Stimulated activated naive CD8-positive, alpha-beta T cell treated with anti-CD3 and anti-CD28 coated beads, Interleukin-15, Interleukin-2, amounts not matched to agents 100 U/mL and 50 U/mL, for 24 hours (primary cell): ENCODE measurements at regions not wholly inside any gene's neighbourhood (a gene's known extent, or its start where the extent isn't known, plus 50 kb on each side); places are given as distances from the start of the nearest gene placed in this dataset.

Experiments used
- ATAC-seq: fragments of 150-1000 bp; cut with Tn5 transposase; one replicate; pipeline ENCODE4 v1.10.0; 2021
- DNase-seq: peaks from one replicate; pipeline ENCODE4 v3.0.0; 2021

DNA sequence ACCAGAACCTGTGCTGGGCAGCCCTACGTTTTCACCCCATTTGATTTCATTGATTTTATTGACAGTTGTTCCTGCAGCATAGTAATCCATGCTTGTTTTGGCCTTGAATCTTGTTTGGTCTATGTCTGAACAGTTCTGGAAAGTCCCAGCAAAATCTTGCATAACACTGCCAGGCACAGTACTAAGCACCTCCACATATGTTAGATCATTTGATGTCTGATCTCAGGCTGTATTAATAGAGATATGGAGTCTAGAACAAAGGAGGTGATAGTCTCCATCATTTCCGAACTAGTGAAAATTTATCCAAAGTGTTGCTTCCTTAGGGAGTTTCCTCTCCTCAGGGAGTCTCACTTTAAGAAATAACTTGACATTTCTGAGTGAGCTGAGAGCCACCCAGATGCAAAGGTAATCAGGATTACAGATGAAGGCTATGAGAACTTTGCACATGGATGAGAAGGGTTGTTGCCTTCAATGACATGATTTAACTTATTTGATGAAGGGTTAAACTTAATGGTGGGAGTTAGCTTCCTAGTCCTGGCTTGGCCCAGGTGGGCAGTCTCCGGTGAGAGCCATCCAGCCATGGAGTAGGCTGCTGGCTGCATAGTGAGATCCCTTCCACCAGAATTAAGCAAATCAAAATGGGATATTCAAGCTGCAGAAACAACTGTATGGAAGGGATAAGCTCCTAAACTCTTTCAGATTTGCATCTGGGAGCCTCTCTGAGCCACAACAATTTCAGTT lies 173.8 kb upstream of the MVB12B start:
- no peak for ATAC-seq

DNA sequence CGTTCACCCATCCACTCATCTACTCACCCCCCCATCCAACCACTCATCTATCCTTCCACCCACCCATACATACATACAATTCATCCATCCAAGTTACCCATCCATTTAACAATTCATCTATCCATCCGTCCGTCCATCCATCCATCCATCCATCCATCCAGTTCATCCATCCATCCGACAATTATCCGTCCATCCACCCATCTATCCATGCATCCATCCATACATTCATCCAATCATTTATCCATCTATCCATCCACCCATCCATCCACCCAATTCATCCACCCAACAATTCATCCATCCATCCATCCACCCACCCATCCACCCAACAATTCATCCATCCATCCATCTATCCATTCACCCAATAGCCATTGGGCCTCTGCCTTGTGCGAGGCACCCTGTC lies 173.2 kb upstream of the MVB12B start:
- DNase-seq (no peak), ATAC-seq (no peak)

More for the DNA sequence above, 173.8 kb upstream of the MVB12B start:
- DNase-seq, result no peak

DNA sequence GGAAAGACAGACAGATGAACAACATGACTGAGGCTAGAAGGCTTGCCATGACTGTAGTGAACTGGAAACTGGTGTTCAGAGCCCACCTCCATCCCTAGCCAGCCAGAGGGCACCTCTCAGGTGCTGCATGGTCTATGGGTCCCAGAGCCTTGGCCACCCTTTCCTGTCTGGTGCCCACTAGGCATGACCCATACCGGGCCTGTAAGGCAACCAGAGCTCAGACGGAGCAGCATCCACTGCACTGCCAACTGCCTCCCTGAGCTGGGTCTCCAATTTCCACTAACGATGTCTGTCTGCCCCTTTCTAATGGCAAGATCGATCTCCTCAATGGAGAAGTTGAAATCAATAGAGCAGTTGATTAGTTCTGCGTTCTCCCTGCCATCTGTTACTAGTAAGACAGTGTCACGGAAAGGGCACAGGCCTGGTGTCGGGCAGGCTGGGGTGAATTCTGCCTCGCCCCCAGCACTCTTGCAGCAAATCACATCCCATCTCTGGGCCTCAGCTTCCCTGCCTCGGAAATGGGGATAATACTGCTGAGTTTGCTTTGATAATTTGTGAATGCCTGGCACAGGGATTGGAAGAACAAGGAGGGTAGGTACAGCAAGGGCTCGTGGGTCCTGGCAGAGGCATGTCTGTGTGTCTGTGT lies 172.3 kb upstream of the MVB12B start:
- no peak for DNase-seq
- no peak for ATAC-seq

DNA sequence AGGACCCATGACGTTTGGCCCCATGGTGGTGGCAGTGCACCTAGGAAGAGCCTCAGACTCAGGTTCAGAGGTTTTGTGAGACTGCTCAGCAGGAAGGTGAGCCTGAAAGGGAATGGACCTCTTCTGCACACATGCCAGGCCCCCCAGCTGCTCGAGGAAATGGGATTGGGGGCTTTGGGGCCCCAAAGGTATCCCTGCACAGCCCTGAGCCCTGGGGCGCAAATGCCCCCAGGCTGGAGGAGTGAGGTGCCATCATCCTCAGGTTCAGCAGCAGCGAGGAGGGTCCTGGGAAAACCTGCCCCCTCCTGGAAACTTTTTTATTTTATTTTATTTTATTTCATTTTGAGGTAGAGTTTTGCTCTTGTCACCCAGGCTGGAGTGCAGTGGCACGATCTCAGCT lies 171.8 kb upstream of the MVB12B start:
- ATAC-seq, result no peak
- no peak for DNase-seq

DNA sequence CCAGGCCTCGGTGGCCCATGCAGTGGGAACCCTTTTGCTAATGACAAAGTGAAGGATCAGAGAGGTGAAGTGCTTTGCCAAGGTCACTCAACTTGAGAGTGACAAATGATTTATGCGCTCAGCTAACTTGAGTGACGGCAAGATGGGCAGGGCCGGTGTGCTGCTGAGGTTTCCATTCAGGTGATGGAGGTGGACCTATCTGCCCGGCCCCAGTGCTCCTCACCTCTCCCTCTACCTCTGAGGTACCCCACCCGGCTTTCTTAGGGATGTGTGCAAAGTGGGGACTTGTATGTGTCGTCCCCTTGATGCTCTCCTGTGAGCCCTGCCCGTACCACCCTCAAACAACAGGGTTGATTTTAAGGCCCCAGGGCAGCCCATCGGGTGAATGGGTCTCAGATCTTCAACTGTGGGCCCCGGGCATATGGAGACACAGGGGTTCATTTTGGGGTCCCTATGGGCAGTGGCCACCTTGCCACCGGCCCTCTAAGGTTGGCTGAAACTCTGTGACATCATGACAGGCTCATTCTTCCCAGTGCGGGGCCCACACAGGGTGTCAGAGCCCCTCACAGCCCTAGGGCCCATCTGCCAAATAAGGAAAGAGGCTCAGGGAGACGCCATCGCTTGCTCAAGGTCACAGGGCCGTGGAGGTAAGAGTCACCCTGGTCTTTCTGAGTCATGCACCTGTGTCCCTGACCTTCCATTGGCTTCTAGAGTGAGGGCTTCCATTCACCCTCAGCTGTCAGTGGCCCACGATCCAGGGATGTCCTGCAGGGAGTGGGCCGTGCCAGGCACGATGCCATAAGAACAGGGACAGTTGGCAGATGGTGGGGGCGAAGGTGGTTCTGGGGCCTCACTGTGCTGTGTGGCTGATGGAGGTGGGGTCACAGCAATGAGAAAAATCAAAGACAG lies 170.6 kb upstream of the MVB12B start:
- ATAC-seq (no peak), DNase-seq (no peak)

DNA sequence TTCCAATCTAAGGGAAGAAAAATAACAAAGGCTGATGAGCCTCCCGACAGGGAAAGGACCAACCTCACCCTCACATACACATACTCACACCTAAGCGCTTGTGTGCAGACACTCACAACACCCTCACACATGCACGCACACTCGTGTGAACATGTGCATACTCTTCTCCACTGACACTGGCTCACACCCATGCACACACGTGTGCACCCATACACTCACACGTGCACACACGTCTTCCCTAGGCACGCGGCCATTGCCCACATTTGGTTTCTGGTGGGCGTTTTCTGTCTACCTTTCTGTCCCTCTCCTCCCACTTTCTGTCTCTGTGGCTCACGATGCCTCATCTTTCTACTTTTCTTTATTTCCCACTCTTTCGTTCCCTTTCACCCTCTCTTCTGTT lies 169.7 kb upstream of the MVB12B start:
- no peak for DNase-seq

DNA sequence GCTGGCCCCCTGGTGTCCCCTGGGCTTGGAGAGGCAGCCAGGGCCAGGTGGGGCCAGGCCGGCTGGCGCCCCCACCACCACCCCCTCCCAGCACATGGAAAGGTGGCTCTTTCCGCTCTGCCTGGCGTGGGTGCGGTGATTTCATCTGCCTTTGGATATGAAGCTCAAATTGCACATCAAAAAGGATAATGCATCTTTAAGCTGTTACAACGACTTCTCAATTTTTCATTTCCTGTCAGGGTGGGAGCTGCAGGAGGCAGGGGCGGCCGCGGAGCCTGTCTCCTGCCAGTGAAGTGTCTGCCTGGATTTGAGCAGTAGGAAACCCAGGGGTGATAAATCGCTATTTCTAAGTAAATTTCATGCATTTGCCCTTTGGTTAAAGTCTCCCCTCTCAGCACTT lies 169.2 kb upstream of the MVB12B start:
- DNase-seq, result no peak
- ATAC-seq, result no peak

More for the DNA sequence above, 169.7 kb upstream of the MVB12B start:
- ATAC-seq, result no peak

DNA sequence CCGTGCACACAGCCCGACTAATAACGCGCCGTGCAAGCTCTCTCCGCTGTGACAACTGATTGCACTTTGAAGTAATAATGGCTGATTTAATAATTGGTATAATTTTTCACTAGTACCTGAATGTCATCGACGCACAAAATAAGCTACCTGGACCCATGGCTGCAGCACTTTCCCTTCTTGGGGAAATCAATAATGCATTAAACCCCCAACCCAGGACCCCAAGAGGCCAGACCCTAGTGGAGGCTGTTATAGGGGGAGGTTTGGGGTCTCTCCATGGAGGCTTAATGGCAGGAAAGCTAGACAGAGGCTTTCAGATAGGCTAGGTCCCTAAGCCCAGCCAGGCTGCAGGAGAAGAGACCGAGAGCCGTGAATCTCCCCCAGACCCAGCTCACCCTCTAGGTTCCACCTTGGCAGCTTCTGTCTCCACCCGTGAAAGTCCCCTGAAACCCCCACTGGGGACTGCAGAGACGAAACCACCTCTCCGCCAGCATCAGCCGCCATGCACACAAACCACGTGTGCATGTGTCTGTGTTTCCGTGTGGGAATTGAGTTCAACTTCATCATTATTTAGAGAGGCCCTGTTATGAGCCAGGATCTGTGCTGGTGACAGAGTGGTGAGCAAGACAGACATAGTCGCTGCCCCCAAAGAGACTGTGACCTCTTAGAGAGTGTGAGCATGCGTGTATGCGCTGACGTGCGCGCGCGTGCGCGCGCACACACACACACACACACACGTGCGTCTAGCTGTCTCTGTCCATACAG lies 168.6 kb upstream of the MVB12B start:
- ATAC-seq, result no peak

DNA sequence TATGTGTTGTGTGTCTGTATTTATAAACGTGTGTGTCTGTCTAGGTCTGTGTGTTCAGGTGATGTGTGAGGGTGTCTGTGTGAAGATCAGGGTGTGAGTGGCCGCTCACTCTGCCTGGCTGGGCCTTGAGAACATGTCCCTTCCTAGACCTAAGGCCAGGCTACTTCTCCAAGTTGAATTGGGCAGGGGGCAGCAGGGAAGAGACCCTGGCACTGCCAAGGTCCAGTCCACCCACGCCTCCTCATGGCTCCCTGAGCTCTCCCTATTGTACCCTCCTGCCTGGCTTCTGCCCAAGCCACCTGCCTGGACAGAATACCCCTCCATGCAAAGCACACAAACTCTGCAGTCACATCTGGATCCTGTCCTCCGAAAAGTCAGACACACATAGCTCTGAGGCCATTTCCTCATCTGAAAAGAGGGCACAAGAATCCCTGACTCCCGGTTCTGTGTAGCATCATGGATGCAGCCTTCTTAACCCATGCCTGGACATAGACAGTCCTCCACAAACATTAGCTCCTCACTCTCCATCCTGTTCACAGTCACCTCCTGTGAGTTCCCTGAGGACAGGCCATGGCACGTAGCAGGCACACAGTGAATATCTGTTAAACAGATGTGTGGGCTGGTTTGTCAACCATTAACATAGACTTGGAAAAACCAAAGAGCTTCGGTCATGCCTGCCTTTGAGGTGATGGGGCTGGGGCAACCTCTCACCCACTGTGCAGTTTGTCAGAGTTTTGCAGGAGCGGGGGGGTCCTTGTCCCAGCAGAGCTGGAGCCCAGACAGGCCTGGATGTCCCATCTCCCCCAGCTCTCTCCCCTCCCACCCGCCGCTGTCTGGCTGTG lies 167.8 kb upstream of the MVB12B start:
- ATAC-seq (no peak), DNase-seq (no peak)

More for the DNA sequence above, 168.6 kb upstream of the MVB12B start:
- no peak for DNase-seq

DNA sequence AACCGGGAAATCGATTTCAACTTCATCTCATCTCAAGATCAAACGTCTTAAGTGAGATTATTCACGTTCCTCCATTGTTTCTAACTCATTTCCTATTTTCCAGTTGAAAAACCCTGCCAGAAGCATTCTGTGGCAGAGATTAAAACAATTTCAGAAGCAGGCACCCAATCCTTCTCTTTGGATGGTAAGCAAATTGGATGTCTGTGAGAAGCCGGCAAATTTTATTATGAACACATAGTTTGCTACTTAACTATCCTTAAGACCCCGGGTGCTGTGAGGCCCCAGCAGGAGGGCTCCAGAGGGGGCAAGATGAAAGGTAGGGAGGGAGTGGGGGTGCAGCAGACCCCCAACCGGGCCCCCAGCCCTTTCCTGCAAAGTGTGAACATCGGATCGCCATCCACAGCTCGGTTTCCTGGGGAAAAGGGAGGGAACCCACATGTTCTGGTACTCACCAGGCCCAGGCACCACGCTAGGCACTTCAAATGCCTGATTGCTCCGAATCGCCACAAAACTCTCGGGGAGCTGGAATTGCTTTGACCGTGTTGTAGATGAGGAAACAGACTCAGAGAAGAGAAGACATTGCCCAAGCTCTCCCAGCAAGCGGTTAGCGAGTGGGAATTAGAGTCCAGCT lies 167.1 kb upstream of the MVB12B start:
- DNase-seq, result no peak
- ATAC-seq, result no peak

DNA sequence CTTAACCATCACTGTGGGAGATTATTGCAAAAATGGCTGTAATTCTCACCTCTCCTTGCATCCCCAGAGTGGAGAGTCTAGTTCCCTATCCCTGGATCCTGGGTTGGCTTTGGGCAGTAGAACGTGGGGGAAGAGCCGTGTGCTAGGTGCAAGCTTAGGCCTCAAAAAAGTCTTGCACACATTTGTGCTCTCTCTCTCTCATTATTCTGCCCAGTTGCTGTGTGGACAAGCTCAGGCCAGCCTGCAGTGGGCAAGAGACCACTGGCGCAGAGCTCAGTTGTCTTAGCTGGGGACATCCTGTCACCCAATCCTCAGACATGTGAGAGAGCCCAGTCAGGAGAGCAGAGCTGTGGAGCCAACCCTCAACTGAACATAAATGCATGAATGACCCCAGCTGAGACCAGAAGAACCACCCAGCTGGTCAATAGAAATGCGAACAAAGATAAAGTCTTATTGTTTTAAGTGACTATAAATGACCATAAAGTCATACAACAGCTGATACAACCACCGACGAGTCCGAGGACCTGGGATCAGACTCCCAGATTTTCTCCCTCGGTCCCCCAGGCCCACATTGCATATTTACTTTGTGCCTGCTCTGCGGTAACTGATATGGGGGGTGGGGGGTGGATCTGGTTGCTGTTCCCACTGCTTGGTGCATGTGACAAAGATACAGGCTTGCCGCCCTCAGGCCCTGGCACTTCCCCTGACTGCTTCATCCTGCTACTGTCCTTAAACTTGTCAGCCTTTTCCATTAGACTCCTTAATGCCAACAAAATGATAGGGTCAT lies 166.4 kb upstream of the MVB12B start:
- no peak for DNase-seq
- no peak for ATAC-seq

DNA sequence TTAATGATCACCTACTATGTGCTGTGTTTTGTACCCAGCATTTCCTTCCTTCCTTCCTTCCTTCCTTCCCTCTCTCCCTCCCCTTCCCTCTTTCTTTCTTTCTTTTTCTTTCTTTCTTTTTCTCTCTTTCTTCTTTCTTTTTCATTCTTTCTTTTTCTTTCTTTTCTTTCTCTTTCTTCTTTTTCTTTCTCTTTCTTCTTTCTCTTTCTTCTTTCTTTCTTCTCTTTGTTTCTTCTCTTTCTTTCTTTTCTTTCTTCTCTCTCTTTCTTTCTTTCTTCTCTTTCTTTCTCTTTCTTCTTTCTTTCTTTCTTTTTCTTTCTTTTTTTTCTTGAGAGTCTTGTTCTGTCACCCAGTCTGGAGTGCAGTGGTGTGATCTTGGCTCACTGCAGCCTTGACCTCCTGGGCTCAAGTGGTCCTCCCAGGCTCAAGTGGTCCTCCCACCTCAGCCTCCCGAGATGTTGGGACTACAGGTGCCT lies 165.7 kb upstream of the MVB12B start:
- DNase-seq (no peak), ATAC-seq (no peak)

DNA sequence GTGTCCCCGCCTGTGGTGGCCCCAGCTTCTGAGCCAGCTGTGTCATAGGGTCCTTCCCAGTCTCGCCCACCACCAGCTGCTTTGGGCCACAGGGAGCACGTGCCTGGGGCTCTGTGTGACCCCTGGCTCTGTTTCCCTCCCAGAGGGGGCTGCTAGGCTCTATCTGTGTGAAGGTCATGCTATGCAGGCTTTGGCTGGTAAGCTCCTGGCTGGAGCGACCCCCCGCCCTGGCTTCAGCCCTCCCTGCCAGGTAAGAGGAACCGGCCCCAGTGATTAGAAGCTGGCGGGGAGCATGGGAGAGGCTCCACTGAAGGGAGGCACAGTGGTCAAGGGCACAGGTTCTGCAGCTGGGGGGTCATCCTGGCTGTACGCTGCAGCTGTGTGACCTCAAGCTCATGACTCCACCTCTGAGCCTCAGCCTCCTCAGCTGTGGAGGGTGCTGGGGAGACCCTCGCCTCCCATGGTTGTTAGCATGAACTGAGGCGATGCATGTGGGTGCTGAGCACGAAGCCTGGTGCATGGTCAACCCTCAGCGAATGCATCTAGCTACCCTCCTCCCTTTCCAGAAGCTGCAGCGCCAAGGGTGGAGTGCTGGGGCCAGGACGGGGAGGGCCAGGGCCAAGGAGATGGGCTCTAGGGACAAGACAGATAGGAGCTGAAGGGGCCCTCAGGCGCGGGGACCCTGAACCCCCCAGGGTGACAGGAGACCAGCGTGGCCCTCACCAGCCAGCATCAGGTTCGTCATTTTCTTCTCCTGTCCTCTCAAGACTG lies 163.8 kb upstream of the MVB12B start:
- ATAC-seq (no peak), DNase-seq (no peak)

DNA sequence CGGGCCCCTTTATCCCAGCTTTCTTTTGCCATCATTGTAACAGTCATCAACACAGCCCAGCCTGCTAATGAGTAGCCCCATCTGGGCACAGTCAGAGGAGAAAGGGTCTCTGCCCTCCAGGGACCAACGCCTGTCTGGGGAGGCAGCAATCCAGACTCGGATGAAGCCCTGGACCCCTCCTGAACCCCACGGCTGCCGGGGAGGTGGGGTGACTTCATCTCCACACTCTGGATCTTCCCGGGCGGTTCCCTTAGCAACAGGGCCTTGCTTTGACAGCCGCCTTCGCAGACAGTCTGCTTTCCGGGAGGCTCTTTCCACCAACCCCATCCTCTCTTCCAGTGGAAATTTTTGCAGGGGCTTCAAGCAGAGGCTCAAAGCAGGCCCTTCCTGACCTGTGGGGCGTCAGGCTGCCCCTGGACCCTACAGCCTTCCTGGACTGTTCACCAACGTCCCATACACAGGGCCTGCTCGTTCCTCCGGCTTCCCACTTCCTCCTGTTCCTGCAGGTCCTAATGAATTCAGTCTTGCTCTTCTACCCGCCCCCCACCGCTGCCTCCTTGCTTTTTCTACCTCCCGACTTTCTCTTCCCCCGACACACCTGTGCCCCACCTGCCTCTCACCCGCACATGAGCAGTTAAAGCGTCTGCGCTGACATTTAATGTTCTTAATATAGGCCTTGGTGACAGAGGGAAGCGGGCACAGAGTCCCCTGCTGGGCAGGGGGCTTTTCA lies 161.7 kb upstream of the MVB12B start:
- DNase-seq, result no peak

DNA sequence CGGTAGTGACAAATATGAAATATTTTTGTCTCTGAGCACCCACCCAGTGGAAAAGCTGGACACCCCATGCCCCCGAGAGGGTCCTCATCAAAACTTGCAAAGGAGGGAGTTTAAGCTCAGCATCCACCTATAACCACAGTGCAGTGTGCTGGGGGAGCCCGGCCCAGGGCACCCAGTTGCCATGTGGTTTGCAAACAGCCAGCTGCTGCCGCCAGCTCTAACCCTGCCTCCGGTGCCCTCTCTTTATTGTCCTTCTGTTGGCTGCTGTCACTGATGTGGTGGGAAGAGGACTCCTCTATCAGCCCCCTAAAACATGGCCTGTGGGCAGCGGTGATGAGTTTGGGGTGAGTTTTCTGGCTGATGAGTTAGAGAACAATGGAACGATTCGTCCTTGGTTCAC lies 160.9 kb upstream of the MVB12B start:
- no peak for DNase-seq
- ATAC-seq, result no peak

More for the DNA sequence above, 161.7 kb upstream of the MVB12B start:
- ATAC-seq, result no peak

DNA sequence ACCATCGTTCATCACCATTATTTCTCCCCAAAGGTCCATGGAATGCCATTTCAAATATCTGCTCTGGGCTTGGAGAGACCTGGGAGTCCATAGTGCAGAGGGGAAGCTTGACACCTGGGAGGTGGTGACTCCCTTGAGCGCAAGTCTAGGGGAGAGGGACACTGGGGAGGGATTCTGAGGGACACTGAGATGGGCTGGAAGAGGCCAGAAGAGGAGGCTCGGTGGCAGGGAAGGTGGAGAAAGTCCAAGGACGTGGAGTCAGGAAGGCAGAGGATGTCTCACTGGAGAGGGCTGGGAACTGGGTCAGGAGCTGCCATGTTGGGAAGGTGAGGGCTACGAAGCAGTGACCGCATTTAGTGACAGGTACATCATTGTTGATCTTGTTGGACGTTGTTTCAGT lies 160.3 kb upstream of the MVB12B start:
- DNase-seq (no peak), ATAC-seq (no peak)

DNA sequence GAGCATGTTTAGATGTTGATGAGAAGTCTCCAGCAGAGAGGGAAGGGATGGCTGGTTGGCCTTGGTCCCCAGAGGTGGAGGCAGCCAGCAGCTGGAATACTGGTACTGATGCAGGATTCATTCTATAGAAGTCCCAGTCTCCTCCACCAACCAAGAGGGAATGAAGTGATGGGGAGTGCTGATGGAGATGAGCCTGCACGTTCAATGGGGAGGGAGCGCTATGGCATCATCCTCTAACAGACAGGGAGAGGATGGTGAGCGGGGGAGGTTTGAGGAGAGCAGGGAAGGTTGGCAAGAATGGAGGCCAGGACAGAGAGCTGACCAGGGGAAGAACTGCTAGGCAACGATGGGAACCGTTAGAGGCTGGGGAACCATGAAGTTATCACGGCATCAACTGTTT lies 159.8 kb upstream of the MVB12B start:
- DNase-seq (no peak), ATAC-seq (no peak)

DNA sequence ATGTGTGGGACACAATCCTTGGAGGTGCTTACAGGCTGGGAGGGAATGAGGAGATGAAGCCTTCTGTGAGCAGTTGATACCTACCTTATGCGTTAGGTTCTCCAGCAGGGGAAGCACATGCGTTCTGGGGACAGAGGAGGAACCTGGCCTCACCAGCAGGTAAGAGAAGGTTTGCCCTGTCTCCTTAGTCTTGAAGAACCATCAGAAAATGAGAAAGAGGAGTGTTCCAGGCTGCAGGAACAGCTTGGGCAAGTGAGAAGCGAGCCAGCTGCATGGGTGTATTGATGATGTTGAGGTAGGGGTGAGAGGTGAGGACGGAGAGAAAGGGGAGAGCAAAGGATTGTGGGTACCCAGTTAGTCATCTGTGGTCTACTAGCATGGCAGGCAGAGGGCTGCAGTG lies 156.9 kb upstream of the MVB12B start:
- DNase-seq, result no peak
- ATAC-seq, result no peak
